ENCODE measurements at regions not wholly inside any gene's neighbourhood (a gene's known extent, or its start where the extent isn't known, plus 50 kb on each side); places are given as distances from the start of the nearest gene placed in this dataset.

DNA sequence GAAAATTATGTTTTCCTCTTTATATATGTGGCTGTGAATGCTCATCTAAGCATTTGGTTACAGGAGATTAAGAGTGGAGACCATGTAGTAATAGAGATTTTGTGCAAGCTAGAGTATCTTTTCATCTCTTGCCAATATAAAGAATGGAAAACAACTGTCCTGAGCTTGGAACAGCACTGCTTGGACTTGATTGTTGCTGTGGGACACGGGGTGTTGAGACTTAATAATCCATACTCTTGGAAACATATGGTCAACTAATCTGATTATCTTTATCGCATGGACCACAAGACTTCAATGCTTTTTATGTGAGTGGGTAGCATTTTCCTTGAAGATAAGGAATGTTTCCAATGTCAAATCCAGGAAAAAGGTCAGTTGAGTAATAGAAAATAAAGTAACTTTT lies 806.3 kb downstream of the DIPK2A start:
- H3K27ac ChIP-seq: no peak overlapping the region
- no peaks in the 10 kb centered on the region for H3K27me3 ChIP-seq (ENCODE audit: insufficient read depth in 3 of 3, low read length in 2 of 3)
- H3K9me3 ChIP-seq: no peaks in the 10 kb centered on the region
- TF ChIP-seq, protein P1, sequence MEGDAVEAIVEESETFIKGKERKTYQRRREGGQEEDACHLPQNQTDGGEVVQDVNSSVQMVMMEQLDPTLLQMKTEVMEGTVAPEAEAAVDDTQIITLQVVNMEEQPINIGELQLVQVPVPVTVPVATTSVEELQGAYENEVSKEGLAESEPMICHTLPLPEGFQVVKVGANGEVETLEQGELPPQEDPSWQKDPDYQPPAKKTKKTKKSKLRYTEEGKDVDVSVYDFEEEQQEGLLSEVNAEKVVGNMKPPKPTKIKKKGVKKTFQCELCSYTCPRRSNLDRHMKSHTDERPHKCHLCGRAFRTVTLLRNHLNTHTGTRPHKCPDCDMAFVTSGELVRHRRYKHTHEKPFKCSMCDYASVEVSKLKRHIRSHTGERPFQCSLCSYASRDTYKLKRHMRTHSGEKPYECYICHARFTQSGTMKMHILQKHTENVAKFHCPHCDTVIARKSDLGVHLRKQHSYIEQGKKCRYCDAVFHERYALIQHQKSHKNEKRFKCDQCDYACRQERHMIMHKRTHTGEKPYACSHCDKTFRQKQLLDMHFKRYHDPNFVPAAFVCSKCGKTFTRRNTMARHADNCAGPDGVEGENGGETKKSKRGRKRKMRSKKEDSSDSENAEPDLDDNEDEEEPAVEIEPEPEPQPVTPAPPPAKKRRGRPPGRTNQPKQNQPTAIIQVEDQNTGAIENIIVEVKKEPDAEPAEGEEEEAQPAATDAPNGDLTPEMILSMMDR (IDR thresholded peaks at IDR 0.05): no peak
- intact Hi-C loops (cut with DNase I): no loop called here
- ATAC-seq: no peak
- H3K4me3 ChIP-seq: no peak overlapping the region
- H3K36me3 ChIP-seq (ENCODE audit: insufficient read depth in 1 of 2, low read depth in 1 of 2): no peaks in the 10 kb centered on the region
- WGBS, 3 donors: 33 to 39% (median 35%) methylated on average over 2 of the region's 2 CpGs
- no peaks in the 10 kb centered on the region for H3K4me1 ChIP-seq
- no peak for DNase-seq

GRCh38 chr3:144791034-144791433 lies 819.4 kb downstream of the DIPK2A start:
- 90 to 96% (median 93%) methylated on average over 10 of the region's 10 CpGs for WGBS, 3 donors
- peak in 1 of 2 donors; percentile 17 for DNase-seq

DNA sequence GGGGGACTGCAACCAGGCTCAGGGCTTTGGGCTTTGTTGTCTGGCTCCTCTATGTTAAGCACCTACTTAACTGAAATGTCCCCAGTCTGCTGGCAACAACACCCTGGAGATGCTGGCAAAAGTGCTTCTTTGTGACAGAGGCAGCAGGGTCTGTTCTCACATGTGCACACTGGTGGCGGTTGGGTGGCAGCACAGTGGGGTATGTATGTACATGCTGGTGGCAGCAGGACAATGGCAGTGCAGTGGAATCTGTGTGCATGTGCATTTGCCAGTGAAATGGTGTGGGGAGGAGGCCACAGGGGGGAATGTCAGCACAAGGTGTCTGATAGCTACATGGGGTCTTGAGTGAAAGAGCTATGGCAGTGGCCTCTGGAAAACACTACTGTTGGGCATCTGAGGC lies 830.3 kb downstream of the DIPK2A start:
- DNase-seq: no peak
- WGBS, 3 donors: 90 to 96% (median 94%) methylated on average over 1 of the region's 1 CpG
- Histone ChIP-seq H3K4me1 (no peaks in the 10 kb centered on the region), H3K4me3 (no peak overlapping the region), H3K27me3 (ENCODE audit: insufficient read depth in 3 of 3, low read length in 2 of 3) (no peaks in the 10 kb centered on the region), H3K27ac (no peak overlapping the region), H3K9me3 (no peaks in the 10 kb centered on the region), H3K36me3 (ENCODE audit: insufficient read depth in 1 of 2, low read depth in 1 of 2) (no peaks in the 10 kb centered on the region)
- intact Hi-C loops (cut with DNase I): no loop called here
- TF ChIP-seq, protein P1 (IDR thresholded peaks at IDR 0.05): no peak
- no peak for ATAC-seq

More at GRCh38 chr3:144791034-144791433, 819.4 kb downstream of the DIPK2A start:
- TF ChIP-seq, protein P1 (IDR thresholded peaks at IDR 0.05): no peak
- Histone ChIP-seq H3K4me1 (no peaks in the 10 kb centered on the region), H3K9me3 (peaks cover 12% of the 10 kb centered on the region), H3K4me3 (no peak overlapping the region), H3K36me3 (ENCODE audit: insufficient read depth in 1 of 2, low read depth in 1 of 2) (no peaks in the 10 kb centered on the region), H3K27me3 (ENCODE audit: insufficient read depth in 3 of 3, low read length in 2 of 3) (no peaks in the 10 kb centered on the region), H3K27ac (no peak overlapping the region)
- intact Hi-C loops (cut with DNase I): no loop called here
- ATAC-seq: no peak

- Histone ChIP-seq H3K36me3 (ENCODE audit: insufficient read depth in 1 of 2, low read depth in 1 of 2) (no peaks in the 10 kb centered on the region), H3K4me3 (no peak overlapping the region), H3K9me3 (no peaks in the 10 kb centered on the region), H3K27me3 (ENCODE audit: insufficient read depth in 3 of 3, low read length in 2 of 3) (no peaks in the 10 kb centered on the region), H3K4me1 (no peaks in the 10 kb centered on the region), H3K27ac (no peak overlapping the region)
- TF ChIP-seq, protein P1 (IDR thresholded peaks at IDR 0.05): no peak
- intact Hi-C loops (cut with DNase I): no loop called here
- WGBS, 3 donors: 92 to 97% (median 94%) methylated on average over 1 of the region's 1 CpG
- no peak for ATAC-seq
- no peak for DNase-seq
Measured at GRCh38 chr3:144809380-144809779, 837.8 kb downstream of the DIPK2A start.

- Histone ChIP-seq H3K27me3 (ENCODE audit: insufficient read depth in 3 of 3, low read length in 2 of 3) (no peaks in the 10 kb centered on the region), H3K27ac (no peak overlapping the region), H3K4me1 (no peaks in the 10 kb centered on the region), H3K9me3 (no peaks in the 10 kb centered on the region), H3K36me3 (ENCODE audit: insufficient read depth in 1 of 2, low read depth in 1 of 2) (no peaks in the 10 kb centered on the region), H3K4me3 (no peak overlapping the region)
- TF ChIP-seq, protein P1 (IDR thresholded peaks at IDR 0.05): no peak
- ATAC-seq (no peak), DNase-seq (no peak)
- 29 to 43% (median 33%) methylated on average over 1 of the region's 1 CpG for WGBS, 3 donors
- intact Hi-C loops (cut with DNase I): no loop called here
Measured at GRCh38 chr3:144810160-144810559, 838.5 kb downstream of the DIPK2A start.
